Panc1 (cell line): ENCODE measurements at regions not wholly inside any gene's neighbourhood (a gene's known extent, or its start where the extent isn't known, plus 50 kb on each side); places are given as distances from the start of the nearest gene placed in this dataset.

Experiments
- CTCF ChIP-seq: fragments of 450-650 bp; IDR thresholded peaks from 2 replicates; pipeline ENCODE4 v1.5.1; 2017; ENCODE audit warnings: mild to moderate bottlenecking
- POLR2AphosphoS5 ChIP-seq: IDR thresholded peaks from 2 replicates; pipeline ENCODE4 v1.6.1; 2012; ENCODE audit warnings: mild to moderate bottlenecking, low read depth, low read length, moderate library complexity
- SIN3A ChIP-seq: IDR thresholded peaks from 2 replicates; pipeline ENCODE4 v1.6.1; 2012; ENCODE audit warnings: low read depth, mild to moderate bottlenecking, low read length, moderate library complexity, borderline replicate concordance; ENCODE audit not compliant: insufficient read depth
- TF ChIP-seq, protein P1 (sequence below), 2 experiments: IDR thresholded peaks; 2 replicates each; pipeline ENCODE4 v1.6.1; 2011 to 2012; ENCODE audit warnings: low read depth in 2 of 2, control low read depth in 1 of 2, low read length in 1 of 2, mild to moderate bottlenecking in 1 of 2, moderate library complexity in 1 of 2; ENCODE audit not compliant: insufficient read depth in 1 of 2

DNA sequence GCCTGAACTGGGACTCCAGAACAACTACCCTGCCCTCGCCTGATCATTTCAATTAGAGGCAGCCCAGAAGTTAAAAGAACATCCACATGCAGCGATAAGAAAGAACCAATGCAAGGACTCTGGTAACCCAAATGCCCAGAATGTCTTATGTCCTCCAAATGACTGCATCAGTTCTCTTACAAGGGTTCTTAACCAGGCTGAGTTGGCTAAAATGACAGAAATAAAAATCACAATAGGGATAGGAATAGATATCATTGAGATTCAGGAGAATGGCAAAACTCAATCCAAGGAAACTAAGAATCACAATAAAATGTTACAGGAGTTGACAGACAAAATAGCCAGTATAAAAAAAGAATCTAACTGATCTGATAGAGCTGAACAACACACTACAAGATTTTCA, 80.1 kb upstream of the PTGFR start:
- TF ChIP-seq CTCF = no peak
- TF ChIP-seq, protein P1, sequence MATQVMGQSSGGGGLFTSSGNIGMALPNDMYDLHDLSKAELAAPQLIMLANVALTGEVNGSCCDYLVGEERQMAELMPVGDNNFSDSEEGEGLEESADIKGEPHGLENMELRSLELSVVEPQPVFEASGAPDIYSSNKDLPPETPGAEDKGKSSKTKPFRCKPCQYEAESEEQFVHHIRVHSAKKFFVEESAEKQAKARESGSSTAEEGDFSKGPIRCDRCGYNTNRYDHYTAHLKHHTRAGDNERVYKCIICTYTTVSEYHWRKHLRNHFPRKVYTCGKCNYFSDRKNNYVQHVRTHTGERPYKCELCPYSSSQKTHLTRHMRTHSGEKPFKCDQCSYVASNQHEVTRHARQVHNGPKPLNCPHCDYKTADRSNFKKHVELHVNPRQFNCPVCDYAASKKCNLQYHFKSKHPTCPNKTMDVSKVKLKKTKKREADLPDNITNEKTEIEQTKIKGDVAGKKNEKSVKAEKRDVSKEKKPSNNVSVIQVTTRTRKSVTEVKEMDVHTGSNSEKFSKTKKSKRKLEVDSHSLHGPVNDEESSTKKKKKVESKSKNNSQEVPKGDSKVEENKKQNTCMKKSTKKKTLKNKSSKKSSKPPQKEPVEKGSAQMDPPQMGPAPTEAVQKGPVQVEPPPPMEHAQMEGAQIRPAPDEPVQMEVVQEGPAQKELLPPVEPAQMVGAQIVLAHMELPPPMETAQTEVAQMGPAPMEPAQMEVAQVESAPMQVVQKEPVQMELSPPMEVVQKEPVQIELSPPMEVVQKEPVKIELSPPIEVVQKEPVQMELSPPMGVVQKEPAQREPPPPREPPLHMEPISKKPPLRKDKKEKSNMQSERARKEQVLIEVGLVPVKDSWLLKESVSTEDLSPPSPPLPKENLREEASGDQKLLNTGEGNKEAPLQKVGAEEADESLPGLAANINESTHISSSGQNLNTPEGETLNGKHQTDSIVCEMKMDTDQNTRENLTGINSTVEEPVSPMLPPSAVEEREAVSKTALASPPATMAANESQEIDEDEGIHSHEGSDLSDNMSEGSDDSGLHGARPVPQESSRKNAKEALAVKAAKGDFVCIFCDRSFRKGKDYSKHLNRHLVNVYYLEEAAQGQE (IDR thresholded peaks at IDR 0.05; ENCODE audit: insufficient read depth in 1 of 2, low read depth in 2 of 2, low read length in 1 of 2) = no peak
- TF ChIP-seq SIN3A = no peak
- TF ChIP-seq POLR2AphosphoS5 = no peak
